ENCODE measurements at regions not wholly inside any gene's neighbourhood (a gene's known extent, or its start where the extent isn't known, plus 50 kb on each side); places are given as distances from the start of the nearest gene placed in this dataset.
"Not testable (repeated sequence)": the region's sequence is repeated elsewhere in the genome, so short reads cannot be mapped to it uniquely, and the experiment has no call there.

DNA sequence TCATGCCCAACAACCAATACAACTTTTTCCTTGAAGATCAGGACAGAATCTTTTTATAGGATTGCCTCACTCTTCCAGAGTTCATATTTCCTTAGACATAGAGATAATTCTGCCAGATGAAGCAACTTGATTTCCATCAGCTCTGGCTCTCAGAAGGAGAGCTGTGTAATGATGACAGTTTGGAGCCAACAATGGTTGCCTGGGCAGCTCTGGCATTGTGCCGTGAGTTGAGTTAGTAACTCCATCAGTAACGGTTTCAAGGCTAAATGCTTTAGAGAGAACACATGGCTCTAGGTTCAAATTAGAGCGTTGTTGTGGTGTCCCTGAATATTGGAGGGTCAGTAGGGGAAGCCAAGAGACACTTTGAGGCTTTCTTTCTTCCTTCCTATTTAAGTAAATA lies 501.7 kb upstream of the SEL1L start:
- DNase-seq (ENCODE audit: low read depth, low spot score): no peak

DNA sequence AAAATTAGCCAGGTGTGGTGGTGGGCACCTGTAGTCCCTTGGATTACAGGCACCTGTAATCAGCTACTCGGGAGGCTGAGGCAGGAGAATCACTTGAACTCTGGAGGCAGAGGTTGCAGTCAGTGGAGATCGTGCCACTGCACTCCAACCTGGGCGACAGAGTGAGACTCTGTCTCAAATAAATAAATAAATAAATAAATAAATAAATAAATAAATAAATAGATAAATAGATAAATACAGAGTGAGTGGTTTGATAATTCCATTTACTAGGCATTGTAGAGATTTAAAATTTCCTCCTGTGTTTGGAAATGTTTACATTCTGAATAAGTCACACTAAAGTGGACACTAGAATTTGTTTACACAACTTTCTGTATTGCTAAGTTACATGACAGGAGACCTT lies 504.4 kb upstream of the SEL1L start:
- DNase-seq (ENCODE audit: low read depth, low spot score): not testable (repeated sequence)

DNA sequence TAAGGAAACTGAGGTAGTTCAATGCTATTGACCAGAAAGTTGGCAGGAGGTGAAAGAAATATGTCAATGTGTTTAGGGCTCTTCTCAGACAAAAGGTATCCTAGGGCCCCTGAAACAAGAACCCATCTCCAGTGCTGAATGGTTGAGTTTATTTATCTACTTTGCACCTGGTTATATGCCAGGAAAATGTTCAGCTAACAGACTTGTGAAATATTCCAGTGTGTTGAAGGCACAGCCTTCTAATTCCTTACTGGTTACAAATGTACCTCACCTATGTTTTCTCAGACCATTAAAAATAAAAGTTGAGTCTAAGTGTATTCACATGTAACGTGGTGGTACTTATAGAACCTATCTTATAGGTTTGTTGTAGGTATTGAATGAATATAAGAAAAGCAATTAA lies 511.7 kb upstream of the SEL1L start:
- no peak for DNase-seq (ENCODE audit: low read depth, low spot score)

DNA sequence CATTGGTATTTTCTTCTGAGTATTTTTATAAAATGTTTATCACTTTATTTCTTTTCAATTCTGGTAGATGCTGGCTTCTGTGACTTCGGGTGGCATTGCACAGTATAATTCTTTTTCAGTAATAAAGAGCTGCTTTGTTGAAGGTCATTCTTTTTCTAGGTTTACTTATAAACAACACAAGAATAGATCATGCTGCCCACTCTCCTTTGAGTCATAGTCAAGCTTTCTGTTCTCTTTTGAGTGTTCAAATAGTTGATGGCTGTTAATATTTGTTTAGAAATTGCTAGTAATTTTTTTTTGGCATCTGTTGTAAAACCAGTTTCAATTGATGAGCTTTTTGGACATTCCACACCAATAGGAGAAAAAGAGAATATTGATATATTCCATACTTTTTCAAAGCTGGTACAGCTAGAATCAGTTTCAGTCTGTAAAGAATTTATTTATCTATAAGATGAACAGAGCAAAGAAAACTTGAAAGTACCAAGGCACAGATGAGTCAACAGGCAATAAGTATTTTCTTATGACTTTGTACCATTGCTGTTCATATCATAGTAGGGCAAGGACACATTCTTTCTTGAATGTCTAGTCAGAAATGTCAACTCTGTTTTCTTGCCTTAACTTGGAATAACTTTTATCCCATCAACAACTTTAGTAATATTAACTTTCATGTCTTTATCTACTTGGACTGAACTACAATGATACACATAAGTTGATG lies 513.0 kb upstream of the SEL1L start:
- no peak for DNase-seq (ENCODE audit: low read depth, low spot score)

DNA sequence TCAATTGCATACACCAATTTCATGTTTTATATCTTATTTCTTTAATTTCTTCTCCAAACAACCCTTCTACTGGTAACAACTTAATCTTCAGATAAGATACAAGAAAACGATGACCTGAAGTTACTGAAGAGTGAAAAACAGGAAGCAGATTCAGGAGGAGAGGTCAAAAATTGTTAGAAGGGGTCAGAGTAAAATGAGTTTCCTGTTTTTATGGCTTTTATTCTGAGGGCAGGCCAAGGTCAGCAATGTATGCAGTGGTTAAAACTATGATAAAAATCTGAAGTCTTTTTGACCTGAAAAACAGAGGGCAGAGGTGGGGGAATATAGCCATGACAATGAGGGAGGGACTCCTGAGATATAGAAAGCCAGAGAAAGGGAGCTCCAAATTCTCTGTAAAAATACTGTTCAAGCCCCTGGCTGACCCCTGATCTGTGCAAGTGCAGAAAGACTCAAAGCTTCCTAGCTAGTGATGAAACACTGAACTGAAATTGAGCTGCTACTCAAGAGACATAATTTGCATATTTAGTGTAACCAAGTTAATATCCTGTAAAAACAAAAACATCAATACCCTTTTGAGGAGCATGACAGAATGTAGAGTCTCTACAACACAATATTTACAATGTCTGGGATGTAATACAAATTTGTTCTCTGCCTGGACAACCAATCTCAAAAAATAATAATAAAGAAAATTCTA lies 514.3 kb upstream of the SEL1L start:
- DNase-seq (ENCODE audit: low read depth, low spot score): no peak

DNA sequence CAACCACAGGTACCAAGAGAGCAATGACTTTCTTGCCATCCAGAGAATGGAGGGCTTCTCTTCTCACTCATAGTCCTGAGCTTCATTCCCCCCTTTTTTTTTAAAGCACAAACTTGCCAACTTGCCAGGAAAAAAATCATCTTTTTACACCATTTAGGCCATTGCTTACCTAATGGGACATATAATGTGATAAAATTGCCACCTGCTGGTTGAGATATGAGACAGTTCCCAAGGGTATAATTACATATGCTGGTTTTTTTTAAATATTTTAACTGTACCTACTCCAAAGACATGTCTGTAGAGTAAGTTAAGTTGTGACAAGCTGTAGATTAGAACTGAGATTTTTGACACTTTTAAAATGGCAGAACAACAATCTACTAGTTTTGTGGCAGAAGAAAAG lies 519.1 kb upstream of the SEL1L start:
- no peak for DNase-seq (ENCODE audit: low read depth, low spot score)

DNA sequence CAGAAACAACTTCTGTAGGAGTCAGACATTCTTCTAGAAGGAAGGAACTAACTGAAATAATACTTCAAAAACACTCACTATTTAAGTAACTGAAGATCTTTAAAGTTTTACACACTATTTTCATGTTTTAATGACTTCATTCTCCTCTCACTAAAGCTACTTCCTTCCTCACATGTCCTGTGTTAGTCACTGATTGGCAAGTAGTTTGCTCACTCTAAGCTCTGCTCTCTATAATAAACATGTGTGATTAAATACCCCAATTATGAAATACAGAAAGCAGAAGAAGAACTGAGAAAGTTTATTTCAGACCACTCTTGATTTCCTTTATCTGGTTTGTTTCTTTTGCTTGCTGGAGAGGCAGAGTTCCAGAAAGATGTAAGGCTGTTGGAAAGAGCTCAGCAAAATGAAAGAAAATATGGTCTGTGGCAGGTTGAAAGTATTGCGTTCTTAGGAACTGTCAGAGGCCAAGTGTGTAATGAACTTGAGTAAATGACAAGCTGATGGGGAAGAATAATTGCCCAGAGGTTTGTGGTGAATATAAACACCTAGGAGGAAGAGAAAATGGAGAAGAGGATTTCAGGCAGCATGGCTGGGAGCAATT lies 522.0 kb upstream of the SEL1L start:
- no peak for DNase-seq (ENCODE audit: low read depth, low spot score)

DNA sequence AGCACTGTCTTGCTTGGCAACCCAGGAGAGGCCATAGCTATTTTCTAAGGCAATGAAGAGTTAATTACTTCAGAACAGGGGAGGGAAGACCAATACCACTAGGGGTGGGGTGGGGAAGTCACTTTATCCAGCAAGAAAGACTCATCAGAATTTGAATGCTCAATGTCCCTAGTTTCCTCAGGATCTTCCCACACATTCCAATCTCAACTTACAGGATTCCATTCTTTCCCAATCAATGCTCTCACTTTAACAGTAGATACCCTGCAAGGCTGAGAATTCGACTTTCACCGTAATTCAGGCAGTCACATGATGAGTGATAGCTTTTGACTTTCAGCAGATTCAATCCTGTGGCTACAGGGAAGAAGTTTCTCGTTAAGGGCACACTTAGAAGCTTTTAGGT lies 526.6 kb upstream of the SEL1L start:
- no peak for DNase-seq (ENCODE audit: low read depth, low spot score)

DNA sequence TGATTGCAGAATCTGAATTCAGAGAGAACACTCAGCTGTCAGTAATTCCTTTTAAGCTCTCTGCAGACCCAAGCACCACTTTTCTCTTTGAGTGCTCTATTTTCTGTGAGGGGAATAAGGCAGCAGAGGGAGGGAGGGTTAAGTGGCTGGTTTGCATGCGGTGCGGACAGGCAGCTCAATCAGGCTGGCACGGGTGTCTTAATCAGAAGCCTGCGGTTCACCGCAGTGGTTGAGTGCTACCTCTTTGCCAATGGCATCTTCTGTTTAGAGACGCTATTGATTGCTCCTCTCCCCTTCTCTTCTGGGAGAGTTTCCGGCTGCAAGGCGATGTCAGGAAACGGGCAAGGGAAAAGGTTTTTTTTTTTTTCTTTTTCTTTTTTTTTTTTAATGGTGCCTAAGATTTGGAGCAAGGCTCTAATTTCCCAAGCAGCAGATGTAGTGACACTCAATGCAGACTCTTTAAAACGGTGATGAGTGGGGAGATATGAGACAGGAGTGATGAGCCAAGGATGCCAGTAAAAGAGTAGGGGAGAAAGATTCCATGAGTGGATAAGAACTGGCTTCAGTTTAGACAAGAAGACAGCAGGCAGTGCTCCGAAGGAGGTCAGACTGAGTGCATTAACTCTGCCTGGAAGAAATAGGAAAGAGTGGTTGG lies 533.7 kb upstream of the SEL1L start:
- DNase-seq (ENCODE audit: low read depth, low spot score): peak; percentile 17

DNA sequence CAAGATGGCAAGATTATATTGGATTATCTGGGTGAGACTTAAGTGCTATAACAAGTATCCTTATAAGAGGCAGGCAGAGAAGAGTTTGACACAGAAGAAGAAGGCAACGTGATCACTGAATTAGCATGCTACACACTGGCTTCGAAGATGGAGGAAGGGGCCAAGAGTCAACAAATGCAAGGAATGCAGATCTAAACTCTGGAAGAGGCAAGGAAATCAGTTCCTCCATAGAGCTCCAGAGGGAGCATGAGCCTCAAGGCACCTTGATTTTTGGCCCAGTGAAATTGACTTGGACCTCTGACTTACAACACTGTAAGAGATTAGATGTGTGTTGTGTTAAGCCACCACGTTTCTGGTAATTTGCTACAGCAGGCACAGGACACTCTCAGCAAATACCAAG lies 536.4 kb upstream of the SEL1L start:
- DNase-seq (ENCODE audit: low read depth, low spot score): no peak

DNA sequence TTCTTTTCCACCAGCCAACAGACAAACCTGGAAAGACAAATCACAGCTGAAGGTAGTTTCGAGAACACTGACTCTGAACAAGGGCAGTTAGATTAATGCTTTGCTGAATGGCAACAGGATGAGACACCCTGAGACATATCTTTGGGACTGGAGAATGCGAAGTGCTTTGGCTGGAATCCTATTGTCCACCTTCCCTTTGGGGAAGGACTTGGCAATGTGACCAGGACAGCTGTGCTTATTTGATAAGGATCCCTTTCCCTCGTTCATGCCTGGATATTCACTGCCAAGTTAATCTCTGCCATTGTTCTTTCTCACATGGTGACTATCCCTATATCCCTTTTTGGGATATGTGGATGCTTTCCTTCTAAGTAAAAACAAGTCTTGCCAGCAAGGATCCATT lies 537.1 kb upstream of the SEL1L start:
- DNase-seq (ENCODE audit: low read depth, low spot score): no peak

DNA sequence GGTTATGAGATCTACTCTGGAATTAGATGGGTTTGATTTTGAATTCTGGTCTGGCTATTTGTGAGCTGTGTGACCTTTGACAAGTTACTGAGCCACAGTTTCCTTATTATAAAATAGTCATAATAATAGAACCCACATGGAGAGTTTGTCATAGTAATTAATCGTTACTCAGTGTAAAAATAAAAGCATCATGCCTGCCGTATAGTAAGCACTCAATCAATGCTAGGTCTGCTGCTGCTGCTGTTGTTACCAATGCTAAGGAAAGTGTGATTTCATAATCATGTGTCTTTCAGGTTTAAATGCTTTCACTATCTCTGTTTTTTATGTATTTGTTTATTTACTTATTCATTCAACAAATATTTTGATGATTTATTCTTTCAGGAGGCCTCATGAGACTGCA lies 539.9 kb upstream of the SEL1L start:
- no peak for DNase-seq (ENCODE audit: low read depth, low spot score)

DNA sequence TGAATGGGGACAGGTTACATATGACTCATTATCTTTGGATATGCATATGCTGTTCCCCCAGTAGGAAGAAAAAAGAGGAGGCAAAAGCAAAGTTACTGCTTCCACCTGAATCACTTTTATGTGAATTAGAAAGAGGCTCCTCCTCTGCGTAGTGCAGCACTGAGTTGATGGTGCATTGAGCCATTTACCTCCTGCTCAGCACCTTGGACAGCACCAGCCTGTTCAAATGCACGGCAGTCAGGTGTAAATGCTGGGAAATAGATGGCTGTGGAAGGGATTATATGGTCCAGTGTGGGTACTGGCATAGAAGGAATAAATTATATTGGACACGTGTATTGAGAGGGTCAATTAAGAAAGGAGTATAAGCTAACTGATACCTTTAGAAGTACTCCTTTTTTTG lies 541.9 kb upstream of the SEL1L start:
- peak; percentile 74 for DNase-seq (ENCODE audit: low read depth, low spot score)

DNA sequence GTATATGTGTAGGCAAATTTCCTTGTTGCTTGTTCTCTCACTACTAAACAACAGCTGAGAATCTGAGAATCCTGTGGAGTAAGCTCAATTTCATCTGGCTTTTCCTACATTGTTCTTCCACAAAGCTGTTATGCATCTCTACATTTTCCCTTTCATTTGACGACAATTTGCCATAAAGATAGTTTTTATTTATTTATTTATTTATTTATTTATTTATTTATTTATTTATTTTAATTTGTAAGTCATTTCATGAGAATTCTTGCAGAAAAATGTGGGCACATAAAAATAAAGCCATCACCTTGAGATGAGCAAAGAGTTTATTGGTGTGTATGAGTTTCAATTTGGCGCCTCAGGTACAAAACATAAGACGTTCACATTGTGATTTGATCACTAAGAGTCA lies 545.9 kb upstream of the SEL1L start:
- no peak for DNase-seq (ENCODE audit: low read depth, low spot score)

DNA sequence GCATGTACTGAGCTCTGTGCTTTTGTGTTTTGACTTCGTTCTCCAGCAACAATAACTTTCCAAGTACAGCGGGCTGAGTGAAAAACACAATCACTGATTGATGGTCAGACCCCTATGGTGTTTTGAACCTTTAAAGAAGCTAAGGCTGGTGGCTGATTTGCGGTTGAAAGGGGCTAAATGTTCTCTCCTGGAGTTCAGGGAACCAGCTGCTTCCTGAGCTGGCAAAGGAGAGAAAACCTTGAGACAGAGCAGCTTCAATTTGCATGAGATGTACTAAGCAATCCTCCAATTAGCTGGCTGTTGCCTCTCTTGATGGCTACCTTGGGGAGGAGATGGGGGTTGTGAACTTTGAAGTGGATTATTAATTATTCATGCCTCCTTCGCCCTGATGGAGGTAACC lies 546.7 kb upstream of the SEL1L start:
- no peak for DNase-seq (ENCODE audit: low read depth, low spot score)

DNA sequence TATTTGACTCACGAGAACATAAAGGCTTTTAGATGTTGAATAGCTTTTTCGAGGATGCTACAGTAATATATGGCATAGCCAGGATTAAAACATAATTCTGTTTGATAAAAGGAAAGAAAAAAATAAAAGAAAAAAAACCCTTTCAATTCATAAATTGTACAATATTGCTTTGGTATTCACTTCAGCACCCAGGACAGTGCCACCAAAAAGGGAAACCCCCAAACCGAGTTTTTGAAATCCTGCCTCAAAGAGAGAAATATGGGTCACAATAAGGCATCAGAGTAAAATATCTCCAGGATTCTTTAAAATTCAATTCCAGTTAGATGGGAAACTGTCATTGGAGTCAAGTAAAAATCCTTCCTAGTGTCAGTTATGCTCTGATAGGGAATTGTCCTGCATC lies 551.2 kb upstream of the SEL1L start:
- DNase-seq (ENCODE audit: low read depth, low spot score): no peak

DNA sequence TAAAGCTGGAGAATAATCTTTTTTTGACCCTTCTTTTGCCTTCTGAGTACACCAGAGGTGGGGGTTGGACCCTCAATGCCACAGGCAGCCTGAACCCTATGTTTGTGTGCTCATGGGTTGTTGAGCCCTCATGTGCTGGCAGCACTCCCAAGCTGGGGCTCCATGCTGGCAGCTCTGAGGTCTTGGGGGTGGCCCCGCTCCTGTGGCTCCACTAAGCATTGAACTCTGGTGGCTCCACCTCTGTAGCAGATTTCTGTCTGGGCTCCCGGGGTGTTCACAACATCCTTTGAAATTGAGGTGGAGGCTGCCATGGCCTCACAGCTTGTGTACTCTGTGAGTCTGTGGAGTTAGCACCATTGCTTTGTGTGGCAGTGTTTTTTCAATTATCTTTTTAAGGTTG lies 557.4 kb upstream of the SEL1L start:
- no peak for DNase-seq (ENCODE audit: low read depth, low spot score)

DNA sequence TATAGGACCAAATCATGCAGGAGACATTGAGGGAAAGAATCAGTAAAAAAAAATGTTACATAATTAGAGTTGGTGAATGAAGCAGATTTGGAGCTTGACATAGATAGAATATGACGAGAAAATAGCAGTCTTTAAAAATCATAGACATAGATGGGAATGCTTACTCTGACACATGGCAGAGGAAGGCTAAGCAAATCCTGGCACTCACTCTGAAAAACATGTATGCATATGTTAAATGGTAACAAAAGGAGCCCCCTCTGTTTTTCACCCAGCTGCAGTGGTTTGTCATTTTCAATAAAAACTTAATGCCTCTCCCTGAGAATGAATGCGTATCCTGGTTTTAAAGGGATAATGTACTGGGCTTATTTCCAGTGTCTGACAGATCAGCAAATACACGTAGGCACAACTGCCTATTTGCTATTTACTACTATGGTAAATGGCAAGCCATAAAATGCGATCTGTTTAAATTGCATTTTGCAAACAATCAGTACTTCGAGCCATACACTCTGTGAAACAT lies 561.2 kb upstream of the SEL1L start:
- DNase-seq (ENCODE audit: low read depth, low spot score): no peak

DNA sequence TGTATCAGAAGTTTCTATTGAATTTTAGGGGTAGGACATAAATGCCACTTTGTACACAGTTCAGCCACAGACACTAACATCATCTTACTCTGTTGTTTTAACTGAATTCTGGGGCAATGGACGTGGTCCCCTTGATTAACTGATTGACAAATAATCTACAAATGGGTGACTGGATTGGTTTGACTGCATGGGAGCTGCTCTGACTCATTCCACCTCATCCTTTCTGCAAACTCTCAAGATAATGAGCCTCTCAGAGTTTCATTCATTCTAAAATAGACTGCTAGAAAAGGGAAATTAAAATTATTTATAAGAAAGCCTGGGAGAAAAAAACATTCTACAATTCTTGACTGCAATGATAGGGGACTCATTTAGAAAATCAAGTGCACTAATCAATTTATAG lies 570.4 kb upstream of the SEL1L start:
- DNase-seq (ENCODE audit: low read depth, low spot score): no peak

DNA sequence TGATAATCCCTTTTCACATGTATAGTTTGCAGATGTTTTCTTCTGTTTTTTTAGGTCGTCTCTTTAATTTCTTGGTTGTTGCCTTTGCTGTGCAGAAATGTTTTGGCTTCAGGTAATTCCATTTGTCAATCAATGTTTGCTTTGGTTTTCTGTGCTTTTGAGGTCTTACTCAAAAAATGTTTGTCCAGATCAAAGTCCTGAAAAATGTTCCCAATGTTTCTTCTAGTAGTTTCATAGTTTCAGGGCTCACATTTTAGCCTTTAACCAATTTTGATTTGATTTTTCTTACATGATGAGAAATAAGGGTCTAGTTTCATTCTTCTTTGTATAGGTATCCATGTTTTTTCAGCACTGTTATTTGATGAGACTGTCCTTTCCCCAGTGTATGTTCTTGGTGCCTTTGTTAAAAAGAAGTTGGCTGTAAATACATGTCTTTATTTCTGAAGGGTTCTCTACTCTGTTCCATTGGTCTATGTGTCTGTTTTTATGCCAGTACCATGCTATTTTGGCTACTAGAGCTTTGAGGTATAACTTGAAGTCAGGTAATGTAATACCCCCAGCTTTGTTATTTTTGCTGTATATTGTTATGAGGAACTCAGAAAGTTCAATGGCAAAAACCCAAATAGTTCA lies 578.7 kb upstream of the SEL1L start:
- no peak for DNase-seq (ENCODE audit: low read depth, low spot score)

DNA sequence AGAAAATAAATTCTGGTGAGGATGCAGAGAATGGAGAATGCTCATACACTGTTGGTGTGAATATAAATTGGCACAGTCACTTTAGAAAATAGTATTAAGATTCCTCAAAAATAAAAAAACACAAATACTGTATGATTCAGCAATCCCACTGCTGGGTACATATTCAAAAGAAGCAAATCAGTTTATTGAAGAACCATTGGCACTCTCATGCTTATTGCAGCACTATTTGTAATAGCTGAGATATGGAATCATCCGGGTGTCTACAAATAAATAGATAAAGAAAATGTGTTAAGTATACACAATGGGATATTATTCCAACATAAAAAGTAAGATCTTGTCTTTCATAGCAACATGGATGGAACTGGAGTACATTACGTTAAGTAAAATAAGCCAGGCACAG lies 579.4 kb upstream of the SEL1L start:
- no peak for DNase-seq (ENCODE audit: low read depth, low spot score)

DNA sequence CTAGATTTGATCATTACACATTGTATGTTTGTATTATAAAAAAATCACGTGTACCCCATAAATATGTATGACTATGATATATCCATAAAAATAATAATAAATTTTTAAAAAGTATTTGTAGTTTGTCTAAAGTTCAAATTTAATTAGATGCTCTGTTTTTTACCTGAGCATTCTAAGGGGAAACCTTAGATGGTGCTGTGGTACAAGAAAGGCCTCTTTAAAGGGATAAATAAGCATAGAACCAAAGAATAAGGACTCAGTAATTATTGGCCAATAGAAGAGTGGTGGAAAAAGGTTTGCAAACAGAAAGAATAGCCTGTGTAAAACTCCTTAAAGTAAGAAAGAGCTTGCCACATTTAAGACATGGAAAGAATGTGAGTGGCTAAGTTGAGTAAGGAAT lies 580.1 kb upstream of the SEL1L start:
- DNase-seq (ENCODE audit: low read depth, low spot score): no peak

Data from astrocyte of the hippocampus (primary cell).